HG02943 (cell line): ENCODE measurements at regions not wholly inside any gene's neighbourhood (a gene's known extent, or its start where the extent isn't known, plus 50 kb on each side); places are given as distances from the start of the nearest gene placed in this dataset.

ENCODE experiments used
- ATAC-seq: cut with Tn5 transposase; IDR thresholded peaks from one replicate; pipeline ENCODE4 v1.9.1; 2021; ENCODE audit warnings: mild to moderate bottlenecking, low read depth, moderate library complexity; ENCODE audit not compliant: unreplicated experiment

GRCh38 chr6:95240514-95240913, 336.8 kb upstream of the MANEA start:
- ATAC-seq = no peak

- ATAC-seq = no peak
Observed at GRCh38 chr6:95242560-95242959, 334.8 kb upstream of the MANEA start.

- no peak for ATAC-seq
Observed at GRCh38 chr6:95243053-95243452, 334.3 kb upstream of the MANEA start.

GRCh38 chr6:95244751-95245150, 332.6 kb upstream of the MANEA start:
- no peak for ATAC-seq

GRCh38 chr6:95248499-95248898, 328.8 kb upstream of the MANEA start:
- no peak for ATAC-seq

- ATAC-seq = no peak
Observed at GRCh38 chr6:95249175-95249574, 328.2 kb upstream of the MANEA start.

- ATAC-seq = no peak
Observed at GRCh38 chr6:95249661-95250060, 327.7 kb upstream of the MANEA start.

- ATAC-seq = no peak
Observed at GRCh38 chr6:95263840-95264239, 313.5 kb upstream of the MANEA start.

- no peak for ATAC-seq
Observed at GRCh38 chr6:95266537-95267258, 310.6 kb upstream of the MANEA start.

GRCh38 chr6:95274686-95275235, 302.6 kb upstream of the MANEA start:
- no peak for ATAC-seq

- ATAC-seq = no peak
Observed at GRCh38 chr6:95279616-95280015, 297.7 kb upstream of the MANEA start.

GRCh38 chr6:95280686-95281273, 296.6 kb upstream of the MANEA start:
- ATAC-seq = no peak

GRCh38 chr6:95285881-95286280, 291.5 kb upstream of the MANEA start:
- ATAC-seq = no peak

GRCh38 chr6:95286874-95287273, 290.5 kb upstream of the MANEA start:
- ATAC-seq = no peak

- no peak for ATAC-seq
Observed at GRCh38 chr6:95288251-95288650, 289.1 kb upstream of the MANEA start.

- no peak for ATAC-seq
Observed at GRCh38 chr6:95292011-95292410, 285.3 kb upstream of the MANEA start.

GRCh38 chr6:95293257-95293656, 284.1 kb upstream of the MANEA start:
- no peak for ATAC-seq

GRCh38 chr6:95294043-95294442, 283.3 kb upstream of the MANEA start:
- no peak for ATAC-seq

- no peak for ATAC-seq
Observed at GRCh38 chr6:95309545-95309944, 267.8 kb upstream of the MANEA start.

- ATAC-seq = no peak
Observed at GRCh38 chr6:95318137-95318536, 259.2 kb upstream of the MANEA start.

- no peak for ATAC-seq
Observed at GRCh38 chr6:95321126-95321525, 256.2 kb upstream of the MANEA start.

GRCh38 chr6:95325916-95326315, 251.4 kb upstream of the MANEA start:
- ATAC-seq = no peak
